GM23248 (cell line): ENCODE measurements at regions not wholly inside any gene's neighbourhood (a gene's known extent, or its start where the extent isn't known, plus 50 kb on each side); places are given as distances from the start of the nearest gene placed in this dataset.

Source experiments
- EZH2 ChIP-seq: fragments of 200-600 bp; sonication (generic); IDR thresholded peaks from 2 replicates; pipeline ENCODE4 v1.6.1; 2018; ENCODE audit warnings: antibody characterized with exemption, mild to moderate bottlenecking; ENCODE audit not compliant: insufficient read depth, poor library complexity, severe bottlenecking
- EZH2phosphoT487 ChIP-seq: fragments of 200-600 bp; sonication (generic); IDR thresholded peaks from 2 replicates; pipeline ENCODE4 v1.6.1; 2018; ENCODE audit warnings: antibody characterized with exemption, moderate library complexity, mild to moderate bottlenecking, low read depth; ENCODE audit not compliant: insufficient read depth

DNA sequence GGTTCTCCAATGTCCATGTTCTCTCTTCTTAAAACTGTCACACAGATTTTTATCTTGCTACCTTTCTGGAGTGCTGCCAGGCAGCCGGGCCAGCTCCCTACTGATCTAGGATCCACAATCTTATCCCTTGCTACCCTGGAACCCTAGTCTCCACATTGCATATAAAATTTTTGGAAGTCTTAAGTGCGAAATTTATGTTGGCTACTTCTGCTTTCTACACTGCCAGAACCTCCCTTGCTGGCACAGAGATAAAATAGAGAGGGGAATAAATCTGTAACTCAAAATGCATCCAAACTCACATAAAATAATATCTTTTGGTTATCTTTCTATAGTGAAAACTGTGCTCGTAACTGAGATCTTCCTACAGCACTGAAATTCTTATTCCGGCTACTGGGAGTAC is 182.6 kb downstream of the ZPLD1 start:
- TF ChIP-seq EZH2 (no peak), EZH2phosphoT487 (no peak)
